A549 (cell line): ENCODE measurements at regions not wholly inside any gene's neighbourhood (a gene's known extent, or its start where the extent isn't known, plus 50 kb on each side); places are given as distances from the start of the nearest gene placed in this dataset.

Source experiments
- ATAC-seq, 2 experiments: fragments of 200-7000 bp in 1 of 2; fragments of >200 bp in 1 of 2; cut with Nextera tagmentation in 1 of 2; cut with Tn5 transposase in 1 of 2; 3 replicates each; pipeline versions ENCODE4 v1.8.0 to v1.9.1; 2018 to 2020; ENCODE audit warnings: mild to moderate bottlenecking in 1 of 2, moderate library complexity in 1 of 2
- CTCF ChIA-PET: fragments of 300-600 bp; sonication (Branson Sonifier 250); formaldehyde crosslinking; extraction: SDS; loops from one replicate; lab custom pipeline; 2021; ENCODE audit warnings: antibody characterized with exemption, inconsistent platforms; lab: Yijun Ruan, JAX
- POLR2A ChIA-PET: fragments of 350-600 bp; formaldehyde crosslinking; extraction: SDS; loops from one replicate; lab custom pipeline; 2021; ENCODE audit warnings: antibody characterized with exemption, inconsistent platforms; lab: Yijun Ruan, JAX
- DNase-seq, 2 experiments: peaks; one replicate each; pipeline versions ENCODE4 v3.0.0 to v3.0.0-alpha.2; 2011 to 2016; ENCODE audit warnings: low read depth in 1 of 2, low spot score in 1 of 2
- FAIRE-seq: peaks from 2 replicates; lab custom pipeline; 2011; peaks lifted over from hg19 to GRCh38; lab: Jason Lieb, UNC
- H3K27ac ChIP-seq, 2 experiments: fragments of >200 bp; sonication (Bioruptor Twin); formaldehyde crosslinking; 3 replicates each; pipeline ENCODE4 v1.5.1; 2016 to 2017
- H3K4me1 ChIP-seq: fragments of >200 bp; sonication (Bioruptor Twin); formaldehyde crosslinking; 3 replicates; pipeline ENCODE4 v1.6.1; 2016
- H3K4me2 ChIP-seq: fragments of >200 bp; sonication (Bioruptor Twin); formaldehyde crosslinking; 3 replicates; pipeline ENCODE4 v1.6.1; 2016
- H3K4me3 ChIP-seq: fragments of >200 bp; sonication (Bioruptor Twin); formaldehyde crosslinking; 3 replicates; pipeline ENCODE4 v1.5.1; 2016
- H3K9me3 ChIP-seq: fragments of >200 bp; sonication (Bioruptor Twin); formaldehyde crosslinking; 3 replicates; pipeline ENCODE4 v1.6.1; 2016
- CBX2 ChIP-seq: fragments of 200-600 bp; sonication (generic); IDR thresholded peaks from 2 replicates; pipeline ENCODE4 v1.6.1; 2016; ENCODE audit warnings: low read depth, mild to moderate bottlenecking, borderline replicate concordance
- CHD2 ChIP-seq: fragments of 150-350 bp; IDR thresholded peaks from 2 replicates; pipeline ENCODE4 v1.6.1; 2014; ENCODE audit warnings: low read length; ENCODE audit not compliant: partially characterized antibody
- EHMT2 ChIP-seq: fragments of 200-600 bp; sonication (generic); IDR thresholded peaks from 2 replicates; pipeline ENCODE4 v1.6.1; 2016; ENCODE audit warnings: antibody characterized with exemption, low read depth, mild to moderate bottlenecking, moderate library complexity
- ELK1 ChIP-seq: fragments of 150-350 bp; IDR thresholded peaks from 2 replicates; pipeline ENCODE4 v1.6.1; 2014; ENCODE audit warnings: low read depth, mild to moderate bottlenecking, low read length
- FOSL2 ChIP-seq, 2 experiments: fragments of 450-650 bp in 1 of 2; fragments of >200 bp in 1 of 2; sonication (Bioruptor Twin) in 1 of 2; formaldehyde crosslinking; IDR thresholded peaks; 2 replicates each; pipeline versions ENCODE4 v1.5.0 to v1.6.1; 2016 to 2020; ENCODE audit warnings: mild to moderate bottlenecking in 1 of 2, moderate library complexity in 1 of 2
- GATA3 ChIP-seq: IDR thresholded peaks from 2 replicates; pipeline ENCODE4 v1.6.1; 2012; ENCODE audit warnings: borderline replicate concordance
- HES2 ChIP-seq: fragments of >200 bp; sonication (Bioruptor Twin); formaldehyde crosslinking; IDR thresholded peaks from 2 replicates; pipeline ENCODE4 v1.6.1; 2016
- HOXA7 ChIP-seq: fragments of 250-450 bp; sonication (Bioruptor Pico); IDR thresholded peaks from 2 replicates; pipeline ENCODE4 v1.5.0; 2020; ENCODE audit warnings: mild to moderate bottlenecking, moderate library complexity
- HOXB13 ChIP-seq: fragments of 250-450 bp; sonication (Bioruptor Pico); IDR thresholded peaks from 2 replicates; pipeline ENCODE4 v1.5.0; 2020; ENCODE audit warnings: low read depth, mild to moderate bottlenecking, moderate library complexity
- MAFK ChIP-seq: fragments of 450-650 bp; IDR thresholded peaks from 2 replicates; pipeline ENCODE4 v1.6.1; 2014; ENCODE audit not compliant: partially characterized antibody
- MAZ ChIP-seq: fragments of 150-350 bp; IDR thresholded peaks from 2 replicates; pipeline ENCODE4 v1.6.1; 2014; ENCODE audit warnings: antibody characterized with exemption, low read depth, low read length, borderline replicate concordance
- MYC ChIP-seq: IDR thresholded peaks from 2 replicates; pipeline ENCODE4 v1.6.1; 2012; ENCODE audit warnings: mild to moderate bottlenecking, inconsistent platforms, low read length, improper control_type of control experiment, borderline replicate concordance
- NFE2L2 ChIP-seq: fragments of 150-350 bp; conservative IDR thresholded peaks from 2 replicates; pipeline ENCODE4 v1.6.1; 2014; ENCODE audit warnings: low read length
- NPAS2 ChIP-seq: fragments of 250-450 bp; sonication (Bioruptor Pico); IDR thresholded peaks from 2 replicates; pipeline ENCODE4 v1.8.0; 2022; ENCODE audit warnings: mild to moderate bottlenecking, moderate library complexity, borderline replicate concordance
- NR3C1 ChIP-seq: fragments of >200 bp; sonication (Bioruptor Twin); formaldehyde crosslinking; IDR thresholded peaks from 3 replicates; pipeline ENCODE4 v1.6.1; 2017
- POLR2AphosphoS2 ChIP-seq: conservative IDR thresholded peaks from 2 replicates; pipeline ENCODE4 v1.6.1; 2012; ENCODE audit warnings: low read length, improper control_type of control experiment, inconsistent platforms
- RAD21 ChIP-seq, 2 experiments: fragments of >200 bp in 1 of 2; sonication (Bioruptor Twin) in 1 of 2; formaldehyde crosslinking in 1 of 2; IDR thresholded peaks in 1 of 2; conservative IDR thresholded peaks in 1 of 2; 2 replicates in 1 of 2; 3 replicates in 1 of 2; pipeline ENCODE4 v1.6.1; 2012 to 2018; ENCODE audit warnings: inconsistent platforms in 1 of 2
- RARB ChIP-seq: fragments of 250-450 bp; sonication (Bioruptor Pico); IDR thresholded peaks from 2 replicates; pipeline ENCODE4 v1.8.0; 2021; ENCODE audit warnings: mild to moderate bottlenecking, moderate library complexity
- RCOR1 ChIP-seq: fragments of 150-350 bp; IDR thresholded peaks from 2 replicates; pipeline ENCODE4 v1.6.1; 2014; ENCODE audit warnings: antibody characterized with exemption, low read length, low read depth
- SMC3 ChIP-seq: fragments of >200 bp; sonication (Bioruptor Twin); formaldehyde crosslinking; IDR thresholded peaks from 3 replicates; pipeline ENCODE4 v1.6.1; 2018; ENCODE audit warnings: inconsistent platforms
- SREBF2 ChIP-seq: fragments of 450-650 bp; IDR thresholded peaks from 2 replicates; pipeline ENCODE4 v1.6.1; 2014; ENCODE audit warnings: mild to moderate bottlenecking, moderate library complexity
- TFCP2L1 ChIP-seq: fragments of 250-450 bp; sonication (Bioruptor Pico); IDR thresholded peaks from 2 replicates; pipeline ENCODE4 v1.5.0; 2021; ENCODE audit warnings: mild to moderate bottlenecking
- ZFP36 ChIP-seq: fragments of 450-650 bp; IDR thresholded peaks from 2 replicates; pipeline ENCODE4 v1.6.1; 2014; ENCODE audit warnings: borderline replicate concordance; ENCODE audit not compliant: partially characterized antibody
- WGBS: methylation state at CpG from one replicate; pipeline ENCODE4 v1.1.6; 2017; ENCODE audit errors: missing lambda C conversion rate; 5-methylcytosine and 5-hydroxymethylcytosine counted together
- TF ChIP-seq, protein P1 (sequence below): fragments of >200 bp; sonication (Bioruptor Twin); formaldehyde crosslinking; IDR thresholded peaks from 3 replicates; pipeline ENCODE4 v1.5.1; 2016
- TF ChIP-seq, protein P2 (sequence below): fragments of 250-450 bp; sonication (Bioruptor Pico); IDR thresholded peaks from 2 replicates; pipeline ENCODE4 v1.5.0; 2021; ENCODE audit warnings: mild to moderate bottlenecking, moderate library complexity, borderline replicate concordance
- TF ChIP-seq, protein P3 (sequence below): IDR thresholded peaks from 2 replicates; pipeline ENCODE4 v1.6.1; 2012

GRCh38 chr1:91078859-91079258 is 57.0 kb upstream of the ZNF644 start:
- no peak for ATAC-seq
- Histone ChIP-seq H3K4me2 (no peak overlapping the region), H3K4me3 (no peak overlapping the region), H3K4me1 (no peaks in the 10 kb centered on the region), H3K27ac (no peak overlapping the region), H3K9me3 (no peaks in the 10 kb centered on the region)
- ChIA-PET CTCF (no interaction called here), POLR2A (interaction anchor here (0.6 kb wide), 1 partner anchor 68 kb away, joined by 3 read pairs; no protein-coding TSS in a partner anchor)
- TF ChIP-seq HOXA7 (CRISPR knock-in tag) (no peak), HES2 (no peak), ELK1 (no peak), RAD21 (conservative IDR thresholded peaks at IDR 0.05 in 1 of 2, IDR thresholded peaks at IDR 0.05 in 1 of 2) (no peak), TFCP2L1 (no peak), MYC (no peak), FOSL2 (IDR thresholded peaks at IDR 0.05) (no peak), FOSL2 (CRISPR knock-in tag; IDR thresholded peaks at IDR 0.05) (no peak), GATA3 (no peak), SREBF2 (no peak), MAFK (no peak)
- TF ChIP-seq, protein P1, sequence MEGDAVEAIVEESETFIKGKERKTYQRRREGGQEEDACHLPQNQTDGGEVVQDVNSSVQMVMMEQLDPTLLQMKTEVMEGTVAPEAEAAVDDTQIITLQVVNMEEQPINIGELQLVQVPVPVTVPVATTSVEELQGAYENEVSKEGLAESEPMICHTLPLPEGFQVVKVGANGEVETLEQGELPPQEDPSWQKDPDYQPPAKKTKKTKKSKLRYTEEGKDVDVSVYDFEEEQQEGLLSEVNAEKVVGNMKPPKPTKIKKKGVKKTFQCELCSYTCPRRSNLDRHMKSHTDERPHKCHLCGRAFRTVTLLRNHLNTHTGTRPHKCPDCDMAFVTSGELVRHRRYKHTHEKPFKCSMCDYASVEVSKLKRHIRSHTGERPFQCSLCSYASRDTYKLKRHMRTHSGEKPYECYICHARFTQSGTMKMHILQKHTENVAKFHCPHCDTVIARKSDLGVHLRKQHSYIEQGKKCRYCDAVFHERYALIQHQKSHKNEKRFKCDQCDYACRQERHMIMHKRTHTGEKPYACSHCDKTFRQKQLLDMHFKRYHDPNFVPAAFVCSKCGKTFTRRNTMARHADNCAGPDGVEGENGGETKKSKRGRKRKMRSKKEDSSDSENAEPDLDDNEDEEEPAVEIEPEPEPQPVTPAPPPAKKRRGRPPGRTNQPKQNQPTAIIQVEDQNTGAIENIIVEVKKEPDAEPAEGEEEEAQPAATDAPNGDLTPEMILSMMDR: no peak
- DNase-seq: no peak
- no peak for FAIRE-seq
- 69% methylated on average over 13 of the region's 13 CpGs for WGBS

DNA sequence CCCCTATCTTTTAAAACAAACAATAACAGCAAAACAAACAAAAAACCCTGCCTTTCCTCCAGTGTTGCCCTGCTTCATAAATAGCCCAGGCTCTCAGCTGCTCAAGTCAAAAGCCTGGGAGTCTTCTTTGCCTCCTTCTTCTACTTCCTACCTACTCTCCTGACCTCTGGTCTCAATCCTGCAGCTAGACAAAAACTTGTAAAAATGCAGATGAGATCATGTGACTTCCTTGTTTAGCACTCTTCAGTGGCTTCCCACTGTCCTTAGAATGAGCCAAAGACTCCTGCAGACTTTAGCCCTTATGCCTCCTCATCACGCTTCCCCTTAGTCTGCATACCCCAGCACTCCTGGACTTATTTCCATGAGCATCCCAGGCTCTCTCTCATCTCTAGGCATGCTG is 55.0 kb upstream of the ZNF644 start:
- no peak overlapping the region for H3K27ac ChIP-seq
- CTCF ChIA-PET: no interaction called here
- DNase-seq (no peak), FAIRE-seq (no peak), ATAC-seq (no peak)
- no peaks in the 10 kb centered on the region for H3K9me3 ChIP-seq
- no peak overlapping the region for H3K4me2 ChIP-seq
- no peak overlapping the region for H3K4me3 ChIP-seq
- TF ChIP-seq NFE2L2 (no peak), RARB (no peak), HES2 (no peak), HOXB13 (CRISPR knock-in tag) (no peak)
- POLR2A ChIA-PET: interaction anchor here (0.6 kb wide), 1 partner anchor 12 kb away, joined by 3 read pairs; no protein-coding TSS in a partner anchor
- WGBS: 74% methylated on average over 1 of the region's 1 CpG
- H3K4me1 ChIP-seq: no peaks in the 10 kb centered on the region

DNA sequence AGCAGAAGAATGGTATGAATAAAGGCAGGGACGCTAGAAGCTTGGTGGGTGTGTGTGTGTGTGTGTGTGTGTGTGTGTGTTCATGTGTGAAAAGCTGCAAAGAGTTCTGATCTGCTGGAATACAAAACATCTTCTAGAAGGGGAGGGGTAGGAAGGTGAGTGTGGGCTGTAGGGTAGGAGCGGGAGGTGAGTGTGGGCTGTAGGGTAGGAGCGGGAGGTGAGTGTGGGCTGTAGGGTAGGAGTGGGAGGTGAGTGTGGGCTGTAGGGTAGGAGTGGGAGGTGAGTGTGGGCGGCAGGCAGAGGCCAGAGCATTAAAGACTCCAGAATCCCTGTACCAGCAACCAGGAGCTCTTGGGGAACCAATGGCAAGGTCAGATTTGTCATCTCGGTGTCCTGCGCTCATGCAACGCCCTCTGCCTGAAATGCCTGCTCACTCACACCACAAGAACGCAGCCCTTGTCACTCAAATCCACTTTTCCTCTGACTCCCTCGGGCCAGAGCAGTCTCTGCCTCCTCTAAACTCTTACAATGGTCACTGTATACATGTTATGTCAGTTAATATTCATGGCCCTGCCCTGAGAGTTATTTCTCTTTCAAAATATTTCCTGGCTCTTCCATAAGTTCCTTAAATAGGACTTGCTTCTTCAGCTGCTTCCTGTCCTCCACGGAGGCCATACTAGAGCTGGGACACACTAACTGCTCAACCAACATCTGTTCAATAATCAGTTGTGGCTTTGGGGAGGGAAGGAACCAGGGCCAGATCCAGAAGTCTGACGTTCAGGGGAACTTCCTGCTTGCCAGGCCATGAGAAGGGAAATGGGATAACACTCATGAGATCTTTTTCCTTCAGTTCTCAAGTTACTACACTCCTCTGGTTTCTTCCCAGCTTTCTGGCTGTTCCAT is 53.6 kb upstream of the ZNF644 start:
- FAIRE-seq: no peak
- POLR2A ChIA-PET: no interaction called here
- no peaks in the 10 kb centered on the region for H3K4me1 ChIP-seq
- H3K9me3 ChIP-seq: no peaks in the 10 kb centered on the region
- TF ChIP-seq NR3C1: no peak
- TF ChIP-seq, protein P2, sequence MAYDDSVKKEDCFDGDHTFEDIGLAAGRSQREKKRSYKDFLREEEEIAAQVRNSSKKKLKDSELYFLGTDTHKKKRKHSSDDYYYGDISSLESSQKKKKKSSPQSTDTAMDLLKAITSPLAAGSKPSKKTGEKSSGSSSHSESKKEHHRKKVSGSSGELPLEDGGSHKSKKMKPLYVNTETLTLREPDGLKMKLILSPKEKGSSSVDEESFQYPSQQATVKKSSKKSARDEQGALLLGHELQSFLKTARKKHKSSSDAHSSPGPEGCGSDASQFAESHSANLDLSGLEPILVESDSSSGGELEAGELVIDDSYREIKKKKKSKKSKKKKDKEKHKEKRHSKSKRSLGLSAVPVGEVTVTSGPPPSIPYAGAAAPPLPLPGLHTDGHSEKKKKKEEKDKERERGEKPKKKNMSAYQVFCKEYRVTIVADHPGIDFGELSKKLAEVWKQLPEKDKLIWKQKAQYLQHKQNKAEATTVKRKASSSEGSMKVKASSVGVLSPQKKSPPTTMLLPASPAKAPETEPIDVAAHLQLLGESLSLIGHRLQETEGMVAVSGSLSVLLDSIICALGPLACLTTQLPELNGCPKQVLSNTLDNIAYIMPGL: no peak
- no peak for TF ChIP-seq TFCP2L1
- no peak for TF ChIP-seq HOXA7 (CRISPR knock-in tag)
- no peak for TF ChIP-seq SMC3
- TF ChIP-seq, protein P3, sequence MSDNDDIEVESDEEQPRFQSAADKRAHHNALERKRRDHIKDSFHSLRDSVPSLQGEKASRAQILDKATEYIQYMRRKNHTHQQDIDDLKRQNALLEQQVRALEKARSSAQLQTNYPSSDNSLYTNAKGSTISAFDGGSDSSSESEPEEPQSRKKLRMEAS: no peak
- TF ChIP-seq ZFP36: no peak
- TF ChIP-seq RARB: no peak
- TF ChIP-seq POLR2AphosphoS2: no peak
- TF ChIP-seq MAZ: no peak
- no peak for TF ChIP-seq FOSL2 (IDR thresholded peaks at IDR 0.05)
- TF ChIP-seq FOSL2 (CRISPR knock-in tag; IDR thresholded peaks at IDR 0.05): no peak
- TF ChIP-seq NPAS2: no peak
- TF ChIP-seq CHD2: no peak
- no peak for TF ChIP-seq RAD21 (conservative IDR thresholded peaks at IDR 0.05 in 1 of 2, IDR thresholded peaks at IDR 0.05 in 1 of 2)
- no peak for TF ChIP-seq RCOR1
- TF ChIP-seq EHMT2: no peak
- TF ChIP-seq CBX2: no peak
- TF ChIP-seq, all 56 proteins: peak for 0
- CTCF ChIA-PET: no interaction called here
- ATAC-seq: no peak
- 51% methylated on average over 11 of the region's 11 CpGs for WGBS
- H3K4me3 ChIP-seq: no peak overlapping the region
- H3K27ac ChIP-seq: no peak overlapping the region
- DNase-seq: no peak
- H3K4me2 ChIP-seq: no peak overlapping the region
